ENCODE measurements at regions not wholly inside any gene's neighbourhood (a gene's known extent, or its start where the extent isn't known, plus 50 kb on each side); places are given as distances from the start of the nearest gene placed in this dataset.

DNA sequence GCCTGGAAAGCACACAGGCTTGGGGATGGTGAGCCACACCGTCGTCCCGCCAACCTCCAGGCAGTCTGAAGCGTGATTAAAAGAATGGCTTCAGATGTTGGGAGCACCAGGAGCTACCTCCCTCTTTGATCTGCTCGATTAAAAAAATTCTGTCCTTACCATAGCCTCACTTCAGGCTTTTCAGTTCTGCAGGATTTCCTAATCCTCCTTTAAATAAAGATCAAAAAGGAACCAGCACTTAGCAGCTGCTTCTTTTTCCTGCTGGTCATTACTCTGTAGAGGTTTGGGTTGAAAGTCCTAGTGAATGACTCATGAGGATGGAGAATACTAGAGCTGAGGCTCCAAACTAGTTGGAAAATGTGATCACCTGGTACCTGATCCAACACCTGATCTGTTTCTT lies 71.9 kb upstream of the C1orf174 start:
- no peak for DNase-seq
- intact Hi-C loops (cut with DNase I) = no loop called here
- TF ChIP-seq, protein P1, sequence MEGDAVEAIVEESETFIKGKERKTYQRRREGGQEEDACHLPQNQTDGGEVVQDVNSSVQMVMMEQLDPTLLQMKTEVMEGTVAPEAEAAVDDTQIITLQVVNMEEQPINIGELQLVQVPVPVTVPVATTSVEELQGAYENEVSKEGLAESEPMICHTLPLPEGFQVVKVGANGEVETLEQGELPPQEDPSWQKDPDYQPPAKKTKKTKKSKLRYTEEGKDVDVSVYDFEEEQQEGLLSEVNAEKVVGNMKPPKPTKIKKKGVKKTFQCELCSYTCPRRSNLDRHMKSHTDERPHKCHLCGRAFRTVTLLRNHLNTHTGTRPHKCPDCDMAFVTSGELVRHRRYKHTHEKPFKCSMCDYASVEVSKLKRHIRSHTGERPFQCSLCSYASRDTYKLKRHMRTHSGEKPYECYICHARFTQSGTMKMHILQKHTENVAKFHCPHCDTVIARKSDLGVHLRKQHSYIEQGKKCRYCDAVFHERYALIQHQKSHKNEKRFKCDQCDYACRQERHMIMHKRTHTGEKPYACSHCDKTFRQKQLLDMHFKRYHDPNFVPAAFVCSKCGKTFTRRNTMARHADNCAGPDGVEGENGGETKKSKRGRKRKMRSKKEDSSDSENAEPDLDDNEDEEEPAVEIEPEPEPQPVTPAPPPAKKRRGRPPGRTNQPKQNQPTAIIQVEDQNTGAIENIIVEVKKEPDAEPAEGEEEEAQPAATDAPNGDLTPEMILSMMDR (IDR thresholded peaks at IDR 0.05; ENCODE audit: borderline replicate concordance, extremely low read depth, insufficient read depth) = no peak
- Histone ChIP-seq H3K27me3 (ENCODE audit: control insufficient read depth, insufficient read depth, low read length) (no peaks in the 10 kb centered on the region), H3K9me3 (ENCODE audit: control insufficient read depth in 2 of 3, insufficient read depth in 1 of 3, low read length in 3 of 3) (peaks cover 0 to 9% (median 0%) of the 10 kb centered on the region in 3 donors), H3K9ac (ENCODE audit: low read length in 3 of 3) (no peak overlapping the region), H3K4me3 (ENCODE audit: low read length in 3 of 3) (no peak overlapping the region), H3K27ac (ENCODE audit: low read depth in 2 of 2, low read length in 2 of 2) (no peak overlapping the region), H3K36me3 (ENCODE audit: control insufficient read depth in 2 of 3, insufficient read depth in 3 of 3, low read length in 3 of 3) (no peaks in the 10 kb centered on the region), H3K4me1 (ENCODE audit: control insufficient read depth in 2 of 3, insufficient read depth in 2 of 3, low read depth in 1 of 3, low read length in 3 of 3) (no peaks in the 10 kb centered on the region)
- FAIRE-seq = no peak

DNA sequence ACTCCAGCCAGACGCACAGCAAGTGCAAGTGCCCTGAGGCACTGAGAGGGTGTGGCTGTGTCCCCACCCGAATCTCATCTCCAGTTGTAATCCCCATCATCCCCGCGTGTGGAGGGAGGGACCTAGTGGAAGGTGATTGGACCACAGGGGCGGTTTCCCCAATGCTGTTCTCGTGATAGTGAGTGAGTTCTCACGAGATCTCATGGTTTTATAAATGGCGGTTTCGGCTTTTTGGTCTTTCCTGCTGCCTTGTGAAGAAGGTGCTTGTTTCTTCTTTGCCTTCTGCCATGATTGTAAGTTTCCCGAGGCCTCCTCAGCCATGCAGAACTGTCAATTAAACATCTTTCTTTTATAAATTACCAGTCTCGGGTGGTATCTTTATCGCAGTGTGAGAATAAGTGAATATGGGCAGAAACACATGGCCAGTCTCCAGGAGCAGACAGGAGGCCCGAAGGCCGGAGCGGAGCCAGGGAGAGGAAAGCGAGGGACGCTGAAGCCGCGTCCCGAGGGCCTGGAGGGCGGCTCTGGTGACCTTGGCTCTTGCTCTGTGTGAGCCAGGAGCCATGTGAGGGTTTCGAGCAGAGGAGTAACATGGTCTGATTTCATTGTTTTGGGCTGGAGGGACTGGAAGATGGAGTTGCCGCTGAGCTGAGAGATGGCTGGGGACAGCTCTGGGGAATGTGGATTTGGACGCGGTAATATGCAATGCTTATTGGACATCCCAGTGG lies 76.0 kb upstream of the C1orf174 start:
- DNase-seq (no peak), FAIRE-seq (no peak)
- Histone ChIP-seq H3K4me1 (ENCODE audit: control insufficient read depth in 2 of 3, insufficient read depth in 2 of 3, low read depth in 1 of 3, low read length in 3 of 3) (no peaks in the 10 kb centered on the region), H3K4me3 (ENCODE audit: low read length in 3 of 3) (no peak overlapping the region), H3K9me3 (ENCODE audit: control insufficient read depth in 2 of 3, insufficient read depth in 1 of 3, low read length in 3 of 3) (no peaks in the 10 kb centered on the region), H3K27ac (ENCODE audit: low read depth in 2 of 2, low read length in 2 of 2) (no peak overlapping the region), H3K27me3 (ENCODE audit: control insufficient read depth, insufficient read depth, low read length) (no peaks in the 10 kb centered on the region), H3K9ac (ENCODE audit: low read length in 3 of 3) (no peak overlapping the region), H3K36me3 (ENCODE audit: control insufficient read depth in 2 of 3, insufficient read depth in 3 of 3, low read length in 3 of 3) (no peaks in the 10 kb centered on the region)
- intact Hi-C loops (cut with DNase I) = no loop called here
- TF ChIP-seq, protein P1 (IDR thresholded peaks at IDR 0.05; ENCODE audit: borderline replicate concordance, extremely low read depth, insufficient read depth) = no peak

DNA sequence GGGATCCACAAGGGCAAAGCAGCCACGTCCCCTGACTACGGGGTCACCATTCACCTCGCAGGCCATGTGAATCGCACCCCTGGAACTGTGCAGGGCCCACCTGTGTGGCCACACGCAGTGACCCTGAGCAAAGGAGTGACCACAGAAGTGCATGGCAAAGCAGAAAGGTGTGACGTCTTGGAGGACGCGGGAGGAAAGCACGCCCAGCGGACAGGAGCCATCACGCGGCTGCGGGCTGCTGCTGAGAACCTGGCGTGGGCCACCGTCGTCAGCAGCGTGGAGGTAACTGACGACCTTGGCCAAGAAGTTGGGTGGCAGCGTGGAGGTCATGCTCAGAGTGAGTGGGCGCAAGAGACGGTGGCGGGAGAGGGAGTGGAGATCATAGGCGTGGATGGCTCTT lies 76.7 kb upstream of the C1orf174 start:
- TF ChIP-seq, protein P1 (IDR thresholded peaks at IDR 0.05; ENCODE audit: borderline replicate concordance, extremely low read depth, insufficient read depth) = no peak
- Histone ChIP-seq H3K9ac (ENCODE audit: low read length in 3 of 3) (no peak overlapping the region), H3K4me1 (ENCODE audit: control insufficient read depth in 2 of 3, insufficient read depth in 2 of 3, low read depth in 1 of 3, low read length in 3 of 3) (no peaks in the 10 kb centered on the region), H3K27ac (ENCODE audit: low read depth in 2 of 2, low read length in 2 of 2) (no peak overlapping the region), H3K4me3 (ENCODE audit: low read length in 3 of 3) (no peak overlapping the region), H3K9me3 (ENCODE audit: control insufficient read depth in 2 of 3, insufficient read depth in 1 of 3, low read length in 3 of 3) (no peaks in the 10 kb centered on the region), H3K36me3 (ENCODE audit: control insufficient read depth in 2 of 3, insufficient read depth in 3 of 3, low read length in 3 of 3) (no peaks in the 10 kb centered on the region), H3K27me3 (ENCODE audit: control insufficient read depth, insufficient read depth, low read length) (no peaks in the 10 kb centered on the region)
- no peak for FAIRE-seq
- no peak for DNase-seq
- intact Hi-C loops (cut with DNase I) = no loop called here

All from kidney (tissue), 13 donors.